Mammary epithelial cell (primary cell): ENCODE measurements at regions not wholly inside any gene's neighbourhood (a gene's known extent, or its start where the extent isn't known, plus 50 kb on each side); places are given as distances from the start of the nearest gene placed in this dataset.
"Not testable (repeated sequence)": the region's sequence is repeated elsewhere in the genome, so short reads cannot be mapped to it uniquely, and the experiment has no call there.

Source experiments
- CTCF ChIP-seq, 2 donors: IDR thresholded peaks in 1 of 2; conservative IDR thresholded peaks in 1 of 2; 2 replicates each; pipeline ENCODE4 v1.5.1; 2011 to 2012; ENCODE audit warnings: inconsistent platforms in 2 of 2, low read length in 2 of 2, mild to moderate bottlenecking in 2 of 2, control low read depth in 1 of 2, low read depth in 1 of 2; ENCODE audit not compliant: insufficient read depth in 1 of 2; ENCODE audit errors: extremely low read depth in 1 of 2
- EZH2 ChIP-seq: IDR thresholded peaks from 2 replicates; pipeline ENCODE4 v1.6.1; 2012; ENCODE audit warnings: low read length, inconsistent platforms, borderline replicate concordance

DNA sequence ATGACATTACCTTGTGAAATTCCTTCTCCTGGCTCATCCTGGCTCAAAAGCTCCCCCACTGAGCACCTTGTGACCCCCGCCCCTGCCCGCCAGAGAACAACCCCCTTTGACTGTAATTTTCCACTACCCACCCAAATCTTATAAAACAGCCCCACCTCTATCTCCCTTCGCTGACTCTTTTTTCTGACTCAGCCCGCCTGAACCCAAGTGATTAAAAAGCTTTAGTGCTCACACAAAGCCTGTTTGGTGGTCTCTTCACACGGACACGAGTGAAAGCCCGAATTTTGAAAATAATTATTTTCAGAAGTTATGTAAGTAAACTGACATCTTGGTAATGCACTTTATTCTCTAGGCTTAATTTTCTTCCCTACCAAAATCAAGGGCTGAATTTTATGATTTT, 1305.9 kb upstream of the NRXN1 start:
- TF ChIP-seq CTCF (conservative IDR thresholded peaks at IDR 0.05 in 1 of 2, IDR thresholded peaks at IDR 0.05 in 1 of 2; ENCODE audit: extremely low read depth in 1 of 2, insufficient read depth in 1 of 2, low read depth in 1 of 2, low read length in 2 of 2); EZH2: not testable (repeated sequence)
